GM23248 (cell line): ENCODE measurements at regions not wholly inside any gene's neighbourhood (a gene's known extent, or its start where the extent isn't known, plus 50 kb on each side); places are given as distances from the start of the nearest gene placed in this dataset.

Source experiments
- EZH2 ChIP-seq: fragments of 200-600 bp; sonication (generic); IDR thresholded peaks from 2 replicates; pipeline ENCODE4 v1.6.1; 2018; ENCODE audit warnings: antibody characterized with exemption, mild to moderate bottlenecking; ENCODE audit not compliant: insufficient read depth, poor library complexity, severe bottlenecking
- EZH2phosphoT487 ChIP-seq: fragments of 200-600 bp; sonication (generic); IDR thresholded peaks from 2 replicates; pipeline ENCODE4 v1.6.1; 2018; ENCODE audit warnings: antibody characterized with exemption, moderate library complexity, mild to moderate bottlenecking, low read depth; ENCODE audit not compliant: insufficient read depth

GRCh38 chr4:100945789-100946188 is 401.5 kb downstream of the PPP3CA start:
- TF ChIP-seq EZH2 (no peak), EZH2phosphoT487 (no peak)
